GM19324 (cell line): ENCODE measurements at regions not wholly inside any gene's neighbourhood (a gene's known extent, or its start where the extent isn't known, plus 50 kb on each side); places are given as distances from the start of the nearest gene placed in this dataset.
"Not testable (repeated sequence)": the region's sequence is repeated elsewhere in the genome, so short reads cannot be mapped to it uniquely, and the experiment has no call there.

Experiments used
- ATAC-seq: cut with Tn5 transposase; IDR thresholded peaks from one replicate; pipeline ENCODE4 v1.9.1; 2021; ENCODE audit warnings: mild to moderate bottlenecking, moderate library complexity; ENCODE audit not compliant: unreplicated experiment, low FRiP score

- not testable (repeated sequence) for ATAC-seq
Measured at GRCh38 chr14:87734577-87735360, 258.2 kb downstream of the GALC start.

- not testable (repeated sequence) for ATAC-seq
Measured at GRCh38 chr14:87733115-87733514, 259.9 kb downstream of the GALC start.

GRCh38 chr14:87732562-87732961, 260.4 kb downstream of the GALC start:
- ATAC-seq = no peak

DNA sequence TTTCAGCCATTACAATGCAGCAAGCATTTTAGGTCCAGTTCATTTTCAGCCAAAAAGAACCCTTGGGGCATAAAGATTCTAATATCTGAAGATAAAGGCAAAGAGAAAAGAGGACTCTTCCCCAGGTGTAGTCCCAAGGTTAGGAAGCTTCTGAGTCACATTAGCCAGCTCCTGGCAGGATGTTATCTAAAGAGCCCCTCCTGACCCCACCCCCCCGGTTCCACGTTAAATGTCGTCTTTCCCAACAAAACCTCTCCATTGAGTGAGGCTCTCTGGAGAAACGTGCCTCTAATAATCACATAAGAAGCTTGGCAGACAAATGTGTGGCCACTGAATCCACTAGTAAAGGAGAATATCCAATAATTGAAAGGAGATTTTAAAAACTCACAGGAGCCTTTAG, 267.7 kb downstream of the GALC start:
- no peak for ATAC-seq

DNA sequence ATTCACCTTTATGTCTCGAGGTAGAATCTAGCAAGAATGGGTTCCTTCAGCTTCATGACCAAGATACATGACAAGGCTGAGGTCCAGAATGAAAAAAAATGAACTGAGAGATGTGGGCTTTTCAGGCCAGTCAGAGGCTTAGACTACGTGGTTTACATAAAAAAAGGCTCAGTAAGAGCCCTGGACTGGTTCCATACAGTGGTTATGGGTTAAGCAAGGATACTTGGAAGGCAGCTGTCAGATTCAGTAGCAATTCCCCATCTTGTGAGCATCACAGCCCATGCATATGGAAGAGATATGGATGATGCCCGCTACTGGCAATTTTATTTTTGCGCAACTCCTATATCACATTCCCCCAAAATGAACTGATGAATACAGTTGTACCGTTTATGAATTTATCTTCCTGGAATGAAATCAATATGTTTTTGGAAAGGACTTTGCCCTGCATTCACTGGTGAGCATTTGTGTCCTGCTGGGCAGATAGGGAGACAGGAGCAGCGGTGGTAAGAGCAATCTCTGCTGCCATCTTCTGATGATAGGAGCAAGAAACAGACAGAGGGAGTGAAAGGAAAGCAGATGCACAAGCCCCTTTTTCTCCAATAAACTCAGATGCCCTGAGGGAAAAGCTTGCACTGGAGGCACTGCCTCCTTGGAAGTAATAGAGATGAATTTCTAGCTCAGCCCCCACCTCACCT, 280.4 kb downstream of the GALC start:
- no peak for ATAC-seq

- no peak for ATAC-seq
Measured at GRCh38 chr14:87705439-87705896, 287.5 kb downstream of the GALC start.

DNA sequence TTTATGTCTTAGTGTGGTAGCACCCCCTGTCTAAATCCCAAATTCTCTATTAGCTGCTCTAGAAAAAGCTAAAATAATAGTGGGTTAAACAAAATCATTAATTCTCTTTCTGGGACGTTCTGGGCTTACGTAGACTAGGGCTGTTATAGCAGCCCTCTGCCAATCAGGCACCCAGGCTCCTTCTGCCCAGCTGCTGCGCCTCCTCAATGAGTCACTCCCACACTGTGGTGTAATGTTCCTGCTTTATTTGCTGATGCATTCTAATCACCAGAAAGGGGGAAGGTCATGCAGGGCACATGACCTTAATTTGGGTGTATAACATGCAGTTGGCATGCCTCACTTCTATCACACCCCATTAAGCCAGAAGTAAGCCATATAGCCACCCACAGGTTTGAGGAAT, 294.5 kb downstream of the GALC start:
- ATAC-seq = no peak

GRCh38 chr14:87696485-87696884, 296.5 kb downstream of the GALC start:
- ATAC-seq = no peak

GRCh38 chr14:87691042-87691881, 301.7 kb downstream of the GALC start:
- ATAC-seq = no peak

GRCh38 chr14:87690076-87690613, 302.8 kb downstream of the GALC start:
- ATAC-seq = no peak

DNA sequence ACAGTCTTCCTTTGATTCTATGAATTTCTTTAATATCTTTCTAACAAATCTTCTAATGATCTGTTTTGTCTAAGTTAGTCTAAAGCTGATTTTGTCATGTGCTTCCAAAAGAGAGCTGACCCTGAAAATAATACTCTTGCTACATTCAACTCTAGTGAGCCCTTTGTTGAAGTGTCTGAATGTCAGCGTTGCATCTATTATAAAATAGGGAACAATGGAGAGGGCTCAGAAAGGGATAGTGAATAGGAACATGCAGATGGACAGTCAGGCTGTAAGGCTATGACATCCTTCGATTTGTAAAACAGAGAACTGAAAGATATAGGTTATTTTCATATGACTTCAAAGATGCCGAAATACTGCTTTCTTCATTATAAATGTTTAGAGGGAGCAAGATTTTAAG, 304.5 kb downstream of the GALC start:
- no peak for ATAC-seq

DNA sequence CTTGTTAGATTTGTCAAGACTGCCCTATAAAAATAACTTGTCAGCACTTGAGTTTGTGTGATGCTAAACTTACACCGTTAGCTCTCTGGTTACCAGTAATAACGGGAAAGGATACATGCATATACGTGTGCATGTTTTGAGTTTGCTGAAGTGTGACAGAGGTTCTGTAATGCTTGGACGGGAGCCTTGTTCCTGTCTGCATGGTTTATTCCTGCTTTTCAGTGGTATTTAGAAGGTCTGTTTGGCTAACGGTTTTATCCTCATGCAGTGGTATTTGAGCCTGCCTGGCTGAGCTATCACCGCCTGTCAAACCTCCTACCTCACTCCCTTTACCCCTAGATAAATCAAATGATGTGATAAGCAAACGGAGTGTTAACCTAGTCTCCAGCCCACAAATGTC, 305.6 kb downstream of the GALC start:
- no peak for ATAC-seq

GRCh38 chr14:87686746-87687145, 306.2 kb downstream of the GALC start:
- no peak for ATAC-seq

- no peak for ATAC-seq
Measured at GRCh38 chr14:87679866-87680265, 313.1 kb downstream of the GALC start.

DNA sequence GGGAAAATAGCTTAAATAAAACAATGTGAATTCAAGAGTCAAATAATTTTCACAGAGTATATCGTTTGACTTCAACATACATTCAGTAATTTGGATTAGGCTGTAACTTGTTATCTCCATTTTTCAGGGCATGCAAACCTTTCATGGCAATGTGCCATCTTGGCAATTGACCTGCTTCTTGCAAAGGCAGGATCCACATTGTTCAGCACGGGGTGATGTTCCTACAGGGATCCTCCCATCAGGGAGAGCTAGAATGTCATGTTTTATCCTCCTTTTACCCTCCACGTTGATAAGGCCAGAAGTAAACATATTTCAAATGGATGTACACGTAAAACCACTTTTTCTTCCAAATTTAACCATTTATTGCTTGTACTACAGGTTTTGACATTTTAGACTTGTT, 314.4 kb downstream of the GALC start:
- ATAC-seq = no peak

DNA sequence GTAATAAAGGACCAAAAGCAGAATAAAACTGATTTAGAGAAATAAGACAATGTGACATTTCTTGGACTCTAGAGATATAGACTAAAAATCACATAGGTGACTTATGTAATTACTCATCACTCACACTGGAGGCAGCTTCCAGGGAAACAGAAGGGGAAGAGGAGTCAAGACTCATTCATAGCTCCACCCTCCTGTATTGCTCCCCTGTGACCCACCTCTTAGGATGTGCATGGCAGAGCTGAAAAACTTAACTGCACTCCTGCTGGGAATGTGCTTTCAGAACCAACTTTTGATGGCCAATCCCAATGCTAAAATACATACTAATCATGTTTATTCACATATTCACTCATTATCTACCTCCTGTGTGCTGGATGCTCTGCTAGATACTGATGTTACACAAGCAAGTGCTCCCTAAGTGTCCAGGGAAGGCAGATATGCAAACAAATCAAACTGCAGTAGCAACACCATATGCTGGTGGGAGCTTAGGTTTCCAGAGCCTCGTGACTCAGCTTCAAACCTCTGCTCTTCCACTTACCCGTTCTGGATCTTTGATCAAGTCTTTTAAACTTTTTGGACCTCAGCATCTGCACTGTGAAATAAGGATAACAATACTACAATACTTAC, 316.1 kb downstream of the GALC start:
- ATAC-seq = no peak

- no peak for ATAC-seq
Measured at GRCh38 chr14:87667659-87668058, 325.3 kb downstream of the GALC start.

DNA sequence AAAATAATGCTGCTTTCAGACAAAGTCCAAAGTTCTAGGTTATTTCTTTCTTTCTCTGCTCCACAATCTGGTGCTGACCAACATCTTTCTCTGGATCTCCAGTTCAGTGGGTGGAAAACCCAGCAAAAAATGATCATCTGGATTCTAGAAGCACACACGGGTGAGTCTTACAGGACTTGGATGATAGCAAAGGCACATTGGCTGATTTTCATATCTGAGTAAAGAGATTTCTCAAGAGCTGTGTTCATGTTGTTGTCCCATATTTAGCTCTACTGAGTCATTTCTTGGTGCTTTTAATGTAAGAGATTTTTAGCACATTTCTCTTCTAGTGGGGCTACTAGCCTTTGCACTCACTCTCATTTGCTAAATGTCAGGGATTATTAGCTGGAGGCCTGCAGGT, 336.7 kb downstream of the GALC start:
- no peak for ATAC-seq

- no peak for ATAC-seq
Measured at GRCh38 chr14:87652278-87652677, 340.7 kb downstream of the GALC start.

- ATAC-seq = no peak
Measured at GRCh38 chr14:87644689-87645088, 348.3 kb downstream of the GALC start.
